RWPE2 (cell line): ENCODE measurements at regions not wholly inside any gene's neighbourhood (a gene's known extent, or its start where the extent isn't known, plus 50 kb on each side); places are given as distances from the start of the nearest gene placed in this dataset.

ENCODE experiments used
- ATAC-seq: fragments of 200-7000 bp; cut with Tn5 transposase; 3 replicates; pipeline ENCODE4 v1.9.1; 2021; ENCODE audit warnings: low read depth
- DNase-seq: peaks from one replicate; pipeline ENCODE4 v3.0.0-alpha.2; 2020; ENCODE audit warnings: low spot score
- H3K27ac ChIP-seq: fragments of 450-650 bp; 2 replicates; pipeline ENCODE4 v1.5.1; 2017; ENCODE audit warnings: mild to moderate bottlenecking; ENCODE audit not compliant: poor library complexity, severe bottlenecking
- H3K27me3 ChIP-seq: fragments of 250-450 bp; sonication (Bioruptor Pico); 2 replicates; pipeline ENCODE4 v1.5.1; 2021; ENCODE audit warnings: mild to moderate bottlenecking, moderate library complexity; ENCODE audit not compliant: insufficient read depth, poor library complexity, severe bottlenecking
- H3K36me3 ChIP-seq: fragments of 250-450 bp; sonication (Bioruptor Pico); 2 replicates; pipeline ENCODE4 v1.5.1; 2020; ENCODE audit warnings: low read depth, mild to moderate bottlenecking, moderate library complexity
- H3K4me1 ChIP-seq: fragments of 250-450 bp; sonication (Bioruptor Pico); 2 replicates; pipeline ENCODE4 v1.5.1; 2021; ENCODE audit warnings: mild to moderate bottlenecking, moderate library complexity; ENCODE audit not compliant: insufficient read depth, poor library complexity, severe bottlenecking
- H3K4me3 ChIP-seq: fragments of 250-450 bp; sonication (Bioruptor Pico); 2 replicates; pipeline ENCODE4 v1.5.1; 2021; ENCODE audit warnings: mild to moderate bottlenecking, moderate library complexity; ENCODE audit not compliant: severe bottlenecking
- H3K9me3 ChIP-seq: fragments of 250-450 bp; sonication (Bioruptor Pico); 2 replicates; pipeline ENCODE4 v1.5.1; 2021; ENCODE audit warnings: mild to moderate bottlenecking, moderate library complexity; ENCODE audit not compliant: severe bottlenecking
- TF ChIP-seq, protein P1 (sequence below): fragments of 450-650 bp; IDR thresholded peaks from one replicate; pipeline ENCODE4 v1.5.1; 2017; ENCODE audit warnings: mild to moderate bottlenecking, moderate library complexity; ENCODE audit not compliant: poor library complexity, severe bottlenecking

DNA sequence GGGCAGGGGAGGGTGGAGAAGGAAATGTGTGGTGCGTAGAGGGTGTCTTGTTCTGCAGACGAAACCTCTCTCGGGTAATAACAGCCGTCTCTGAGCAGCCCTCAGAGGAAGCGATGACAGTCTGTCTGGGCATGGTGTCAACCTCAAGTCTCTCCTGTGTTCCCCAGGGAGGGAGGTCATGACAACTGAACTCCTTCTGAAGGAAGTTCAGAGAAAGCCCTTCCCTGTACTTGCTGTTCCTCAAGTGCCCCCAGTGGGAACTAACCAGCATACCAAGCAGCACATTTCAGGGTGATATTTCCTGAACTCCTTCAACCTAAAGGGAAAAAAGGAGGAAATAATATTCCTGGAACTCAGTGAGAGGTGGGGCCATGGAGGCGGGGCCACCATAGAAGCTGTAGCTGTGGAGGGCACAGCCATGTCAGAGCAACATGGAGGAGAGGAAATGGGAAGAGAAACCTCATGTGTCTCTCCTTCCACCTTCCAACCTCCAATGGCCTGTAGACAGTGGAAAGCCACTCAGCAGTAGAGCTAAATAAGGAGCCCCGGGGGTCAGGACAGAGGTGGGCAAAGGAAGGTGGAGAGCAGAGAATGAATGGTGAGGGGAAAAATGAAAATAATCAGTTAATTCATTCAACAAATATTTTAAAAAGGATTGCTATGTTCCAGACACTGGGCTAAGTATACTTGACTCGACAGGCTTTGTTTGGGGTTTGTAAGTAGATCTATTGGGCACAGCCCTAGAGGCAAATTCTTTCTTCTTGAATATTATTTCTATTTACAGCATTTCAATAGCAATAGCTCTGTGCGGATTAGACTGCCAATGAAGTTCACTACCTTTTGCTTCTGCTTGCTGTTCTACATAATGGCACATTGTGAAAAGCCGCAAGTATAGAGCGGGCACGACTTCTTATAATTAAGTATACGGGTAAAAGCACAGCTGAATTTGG, 61.0 kb upstream of the AOAH start:
- no peaks in the 10 kb centered on the region for H3K27me3 ChIP-seq
- no peaks in the 10 kb centered on the region for H3K4me1 ChIP-seq

DNA sequence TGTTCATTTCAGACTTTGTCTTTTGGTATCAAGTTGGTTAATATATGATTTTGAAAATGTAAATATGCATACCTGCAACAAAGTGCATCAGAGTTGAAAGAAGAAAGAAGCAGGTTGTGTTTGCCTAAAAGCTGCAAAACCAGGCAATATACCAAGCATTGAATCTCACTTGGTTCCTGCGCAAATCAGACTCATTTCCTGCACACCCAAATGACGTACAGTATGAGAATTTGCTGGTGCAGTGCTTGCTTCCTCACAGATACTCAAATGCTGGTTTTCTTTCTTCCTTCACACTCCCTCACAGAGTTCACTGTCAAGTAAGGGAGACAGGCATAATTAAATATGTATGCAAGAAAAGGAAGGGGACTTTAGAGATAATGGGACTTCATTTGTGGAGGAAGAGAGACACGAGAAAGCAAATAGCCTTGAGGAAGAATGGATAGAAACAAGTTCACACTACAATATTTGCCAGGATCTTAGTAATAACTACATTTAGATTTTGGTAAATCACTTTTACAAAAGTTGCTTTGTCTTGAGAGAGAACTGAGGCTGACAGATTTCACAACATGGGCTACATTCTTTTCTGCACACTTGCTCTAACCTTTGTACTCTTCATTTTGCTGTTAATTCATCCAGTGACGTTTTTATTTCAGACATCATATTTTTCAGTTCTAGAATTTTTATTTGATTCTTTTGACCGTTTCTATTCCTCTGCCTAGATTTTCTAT, 56.9 kb upstream of the AOAH start:
- Histone ChIP-seq H3K36me3 (no peaks in the 10 kb centered on the region), H3K4me1 (no peaks in the 10 kb centered on the region), H3K27ac (no peak overlapping the region), H3K4me3 (no peak overlapping the region), H3K9me3 (no peaks in the 10 kb centered on the region), H3K27me3 (no peaks in the 10 kb centered on the region)
- ATAC-seq (no peak), DNase-seq (no peak)
- TF ChIP-seq, protein P1, sequence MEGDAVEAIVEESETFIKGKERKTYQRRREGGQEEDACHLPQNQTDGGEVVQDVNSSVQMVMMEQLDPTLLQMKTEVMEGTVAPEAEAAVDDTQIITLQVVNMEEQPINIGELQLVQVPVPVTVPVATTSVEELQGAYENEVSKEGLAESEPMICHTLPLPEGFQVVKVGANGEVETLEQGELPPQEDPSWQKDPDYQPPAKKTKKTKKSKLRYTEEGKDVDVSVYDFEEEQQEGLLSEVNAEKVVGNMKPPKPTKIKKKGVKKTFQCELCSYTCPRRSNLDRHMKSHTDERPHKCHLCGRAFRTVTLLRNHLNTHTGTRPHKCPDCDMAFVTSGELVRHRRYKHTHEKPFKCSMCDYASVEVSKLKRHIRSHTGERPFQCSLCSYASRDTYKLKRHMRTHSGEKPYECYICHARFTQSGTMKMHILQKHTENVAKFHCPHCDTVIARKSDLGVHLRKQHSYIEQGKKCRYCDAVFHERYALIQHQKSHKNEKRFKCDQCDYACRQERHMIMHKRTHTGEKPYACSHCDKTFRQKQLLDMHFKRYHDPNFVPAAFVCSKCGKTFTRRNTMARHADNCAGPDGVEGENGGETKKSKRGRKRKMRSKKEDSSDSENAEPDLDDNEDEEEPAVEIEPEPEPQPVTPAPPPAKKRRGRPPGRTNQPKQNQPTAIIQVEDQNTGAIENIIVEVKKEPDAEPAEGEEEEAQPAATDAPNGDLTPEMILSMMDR: no peak

More for the DNA sequence above, 61.0 kb upstream of the AOAH start:
- no peak overlapping the region for H3K4me3 ChIP-seq
- DNase-seq (no peak), ATAC-seq (peak; percentile 29)
- H3K36me3 ChIP-seq: no peaks in the 10 kb centered on the region
- TF ChIP-seq, protein P1: no peak
- no peak overlapping the region for H3K27ac ChIP-seq
- H3K9me3 ChIP-seq: no peaks in the 10 kb centered on the region

DNA sequence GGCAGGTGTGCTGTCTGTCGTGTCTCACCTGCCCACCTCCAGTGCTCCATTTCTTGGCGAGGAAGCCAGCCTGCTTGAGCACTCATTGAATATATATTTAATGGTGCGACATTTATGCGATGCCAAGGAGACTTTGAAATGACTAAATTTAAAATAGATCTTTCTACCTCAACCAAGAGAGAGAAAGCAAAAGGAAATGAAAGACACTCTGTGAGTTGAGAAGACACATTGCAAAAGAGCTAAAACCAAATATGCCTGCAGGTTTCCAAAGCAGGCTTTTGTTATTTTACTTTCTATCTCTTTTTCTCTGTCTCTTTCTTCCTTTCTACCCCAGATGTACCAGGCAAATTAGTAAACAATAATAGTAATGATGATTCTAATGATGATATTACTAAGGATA, 53.6 kb upstream of the AOAH start:
- Histone ChIP-seq H3K4me3 (no peak overlapping the region), H3K36me3 (no peaks in the 10 kb centered on the region), H3K4me1 (no peaks in the 10 kb centered on the region), H3K27me3 (no peaks in the 10 kb centered on the region), H3K27ac (no peak overlapping the region), H3K9me3 (no peaks in the 10 kb centered on the region)
- no peak for ATAC-seq
- TF ChIP-seq, protein P1: no peak
- DNase-seq: no peak

DNA sequence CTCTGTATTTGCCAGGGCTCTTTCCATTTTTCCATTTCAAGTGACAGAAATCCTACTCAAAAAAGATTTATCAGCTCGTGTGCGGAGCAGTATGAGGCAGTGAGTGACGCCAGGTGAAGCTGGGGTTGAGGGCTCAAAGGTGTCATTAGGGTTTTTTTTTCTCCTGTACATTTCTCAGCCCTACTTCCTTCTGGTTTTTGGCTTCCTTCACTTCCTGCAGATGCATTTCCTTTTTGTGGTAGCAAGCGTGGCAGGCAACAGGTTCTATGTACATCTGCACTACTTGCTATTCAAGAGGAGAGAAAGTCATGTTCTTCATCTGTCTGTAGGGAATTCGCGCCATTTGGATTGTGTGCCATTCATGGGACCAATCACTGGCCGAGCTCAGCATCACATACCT, 52.8 kb upstream of the AOAH start:
- no peaks in the 10 kb centered on the region for H3K4me1 ChIP-seq
- no peaks in the 10 kb centered on the region for H3K36me3 ChIP-seq
- H3K4me3 ChIP-seq: no peak overlapping the region
- no peak for ATAC-seq
- TF ChIP-seq, protein P1: no peak
- no peak for DNase-seq
- no peak overlapping the region for H3K27ac ChIP-seq
- H3K9me3 ChIP-seq: no peaks in the 10 kb centered on the region
- H3K27me3 ChIP-seq: no peaks in the 10 kb centered on the region

DNA sequence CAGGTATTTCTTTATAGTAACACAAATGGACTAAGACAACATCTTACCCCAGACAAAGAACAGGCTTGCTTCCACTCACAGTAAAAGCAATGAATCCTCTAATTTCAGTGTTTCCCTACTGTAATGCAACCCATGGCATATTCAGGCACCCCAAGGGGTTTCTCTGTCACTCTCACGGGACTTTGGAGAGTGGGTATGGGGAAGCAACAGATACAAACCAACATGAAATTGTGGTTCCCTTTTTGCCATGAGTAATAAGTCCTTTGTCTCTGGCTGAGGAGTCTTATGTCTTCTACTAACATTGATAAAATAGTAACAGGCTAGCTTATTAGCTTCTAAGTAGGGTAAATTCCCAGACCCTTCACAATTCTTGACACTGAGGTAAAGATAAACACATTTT, 51.4 kb upstream of the AOAH start:
- no peak for DNase-seq
- no peak overlapping the region for H3K27ac ChIP-seq
- H3K4me3 ChIP-seq: no peak overlapping the region
- no peaks in the 10 kb centered on the region for H3K27me3 ChIP-seq
- TF ChIP-seq, protein P1: no peak
- ATAC-seq: no peak
- H3K36me3 ChIP-seq: no peaks in the 10 kb centered on the region
- no peaks in the 10 kb centered on the region for H3K9me3 ChIP-seq
- no peaks in the 10 kb centered on the region for H3K4me1 ChIP-seq
